Peyer's patch (tissue), 4 donors: ENCODE measurements at regions not wholly inside any gene's neighbourhood (a gene's known extent, or its start where the extent isn't known, plus 50 kb on each side); places are given as distances from the start of the nearest gene placed in this dataset.

Source experiments
- DNase-seq, 3 donors: peaks; one replicate each; pipeline ENCODE4 v3.0.0-alpha.2; 2017 to 2019
- H3K27ac ChIP-seq, 4 donors: fragments of 200-600 bp; sonication (generic); one replicate each; pipeline ENCODE4 v1.5.1; 2016 to 2019
- H3K27me3 ChIP-seq, 2 donors: fragments of 200-600 bp; sonication (generic); one replicate each; pipeline ENCODE4 v1.5.1; 2019
- H3K36me3 ChIP-seq, 3 donors: fragments of 200-600 bp; sonication (generic); one replicate each; pipeline ENCODE4 v1.5.1; 2016 to 2019
- H3K4me1 ChIP-seq, 4 donors: fragments of 200-600 bp; sonication (generic); one replicate each; pipeline ENCODE4 v1.5.1; 2016 to 2019
- H3K4me3 ChIP-seq, 4 donors: fragments of 200-600 bp; sonication (generic); 1 replicate in 3 of 4; 2 replicates in 1 of 4; pipeline ENCODE4 v1.5.1; 2016 to 2019; ENCODE audit warnings: mild to moderate bottlenecking in 1 of 4
- H3K9me3 ChIP-seq, 4 donors: fragments of 200-600 bp; sonication (generic); one replicate each; pipeline ENCODE4 v1.5.1; 2016 to 2019; ENCODE audit warnings: mild to moderate bottlenecking in 1 of 4
- CTCF ChIP-seq, 6 experiments: fragments of 450-650 bp in 4 of 6; fragments of 200-600 bp in 2 of 6; sonication (generic) in 1 of 6; IDR thresholded peaks; one replicate each; pipeline ENCODE4 v1.5.1; 2017 to 2019; ENCODE audit warnings: antibody characterized with exemption in 6 of 6, mild to moderate bottlenecking in 3 of 6, moderate library complexity in 1 of 6
- POLR2A ChIP-seq, 2 donors: fragments of 450-650 bp; IDR thresholded peaks; one replicate each; pipeline ENCODE4 v1.5.1; 2017; ENCODE audit warnings: antibody characterized with exemption in 2 of 2, mild to moderate bottlenecking in 2 of 2, moderate library complexity in 2 of 2

GRCh38 chr6:40779409-40779808 is 192.2 kb upstream of the LRFN2 start:
- H3K27me3 ChIP-seq = no peaks in the 10 kb centered on the region
- no peaks in the 10 kb centered on the region for H3K9me3 ChIP-seq
- no peak for TF ChIP-seq POLR2A (IDR thresholded peaks at IDR 0.05)
- no peak for TF ChIP-seq CTCF (IDR thresholded peaks at IDR 0.05)
- H3K4me1 ChIP-seq = no peaks in the 10 kb centered on the region
- H3K27ac ChIP-seq = no peak overlapping the region
- no peak overlapping the region for H3K4me3 ChIP-seq
- DNase-seq = no peak
- H3K36me3 ChIP-seq = no peaks in the 10 kb centered on the region

- no peaks in the 10 kb centered on the region for H3K27me3 ChIP-seq
- no peak for DNase-seq
- H3K4me1 ChIP-seq = no peaks in the 10 kb centered on the region
- no peak for TF ChIP-seq CTCF (IDR thresholded peaks at IDR 0.05)
- no peak for TF ChIP-seq POLR2A (IDR thresholded peaks at IDR 0.05)
- no peaks in the 10 kb centered on the region for H3K9me3 ChIP-seq
- H3K4me3 ChIP-seq = no peak overlapping the region
- no peaks in the 10 kb centered on the region for H3K36me3 ChIP-seq
- H3K27ac ChIP-seq = no peak overlapping the region
Measured at GRCh38 chr6:40778918-40779317, 191.8 kb upstream of the LRFN2 start.

- H3K4me3 ChIP-seq = no peak overlapping the region
- no peaks in the 10 kb centered on the region for H3K9me3 ChIP-seq
- H3K4me1 ChIP-seq = no peaks in the 10 kb centered on the region
- TF ChIP-seq POLR2A (IDR thresholded peaks at IDR 0.05) (no peak), CTCF (IDR thresholded peaks at IDR 0.05) (no peak)
- H3K27me3 ChIP-seq = no peaks in the 10 kb centered on the region
- DNase-seq = no peak
- no peak overlapping the region for H3K27ac ChIP-seq
- H3K36me3 ChIP-seq = no peaks in the 10 kb centered on the region
Measured at GRCh38 chr6:40778196-40778595, 191.0 kb upstream of the LRFN2 start.

- H3K4me1 ChIP-seq = no peaks in the 10 kb centered on the region
- H3K27me3 ChIP-seq = no peaks in the 10 kb centered on the region
- DNase-seq = no peak
- no peak overlapping the region for H3K27ac ChIP-seq
- H3K9me3 ChIP-seq = no peaks in the 10 kb centered on the region
- H3K36me3 ChIP-seq = no peaks in the 10 kb centered on the region
- H3K4me3 ChIP-seq = no peak overlapping the region
- no peak for TF ChIP-seq CTCF (IDR thresholded peaks at IDR 0.05)
- no peak for TF ChIP-seq POLR2A (IDR thresholded peaks at IDR 0.05)
Measured at GRCh38 chr6:40774932-40775331, 187.8 kb upstream of the LRFN2 start.

- no peak overlapping the region for H3K4me3 ChIP-seq
- no peak for DNase-seq
- no peaks in the 10 kb centered on the region for H3K9me3 ChIP-seq
- no peaks in the 10 kb centered on the region for H3K36me3 ChIP-seq
- H3K4me1 ChIP-seq = no peaks in the 10 kb centered on the region
- no peaks in the 10 kb centered on the region for H3K27me3 ChIP-seq
- TF ChIP-seq POLR2A (IDR thresholded peaks at IDR 0.05) = no peak
- no peak for TF ChIP-seq CTCF (IDR thresholded peaks at IDR 0.05)
- no peak overlapping the region for H3K27ac ChIP-seq
Measured at GRCh38 chr6:40770794-40771193, 183.6 kb upstream of the LRFN2 start.

GRCh38 chr6:40764726-40765125 is 177.6 kb upstream of the LRFN2 start:
- H3K36me3 ChIP-seq = no peaks in the 10 kb centered on the region
- no peak overlapping the region for H3K4me3 ChIP-seq
- TF ChIP-seq POLR2A (IDR thresholded peaks at IDR 0.05) (no peak), CTCF (IDR thresholded peaks at IDR 0.05) (no peak)
- no peaks in the 10 kb centered on the region for H3K4me1 ChIP-seq
- no peaks in the 10 kb centered on the region for H3K27me3 ChIP-seq
- no peak overlapping the region for H3K27ac ChIP-seq
- H3K9me3 ChIP-seq = no peaks in the 10 kb centered on the region
- DNase-seq = no peak
